ENCODE measurements at regions not wholly inside any gene's neighbourhood (a gene's known extent, or its start where the extent isn't known, plus 50 kb on each side); places are given as distances from the start of the nearest gene placed in this dataset.

- Histone ChIP-seq H3K27ac (ENCODE audit: low read depth, low read length) (no peak overlapping the region), H3K4me1 (ENCODE audit: insufficient read depth, low read length) (peaks cover 4% of the 10 kb centered on the region), H3K36me3 (ENCODE audit: insufficient read depth, low read length) (no peaks in the 10 kb centered on the region), H3K79me2 (ENCODE audit: insufficient read depth, low read length) (no peaks in the 10 kb centered on the region), H3K9me3 (ENCODE audit: low read depth, low read length) (no peaks in the 10 kb centered on the region), H3K27me3 (ENCODE audit: insufficient read depth, low read length) (no peaks in the 10 kb centered on the region), H3K4me3 (ENCODE audit: insufficient read depth, low read length) (no peak overlapping the region), H4K20me1 (ENCODE audit: insufficient read depth, low read length) (no peaks in the 10 kb centered on the region), H3K4me2 (ENCODE audit: insufficient read depth, low read length) (no peak overlapping the region), H2AFZ (ENCODE audit: low read length) (no peak overlapping the region)
- no peak for DNase-seq (ENCODE audit: insufficient read length, low spot score, missing footprints)
- no peak for TF ChIP-seq CTCF (IDR thresholded peaks at IDR 0.05; ENCODE audit: extremely low read depth, low read depth, low read length)
These were observed 179.6 kb upstream of the SLC39A10 start for GRCh38 chr2:195477248-195477995.

DNA sequence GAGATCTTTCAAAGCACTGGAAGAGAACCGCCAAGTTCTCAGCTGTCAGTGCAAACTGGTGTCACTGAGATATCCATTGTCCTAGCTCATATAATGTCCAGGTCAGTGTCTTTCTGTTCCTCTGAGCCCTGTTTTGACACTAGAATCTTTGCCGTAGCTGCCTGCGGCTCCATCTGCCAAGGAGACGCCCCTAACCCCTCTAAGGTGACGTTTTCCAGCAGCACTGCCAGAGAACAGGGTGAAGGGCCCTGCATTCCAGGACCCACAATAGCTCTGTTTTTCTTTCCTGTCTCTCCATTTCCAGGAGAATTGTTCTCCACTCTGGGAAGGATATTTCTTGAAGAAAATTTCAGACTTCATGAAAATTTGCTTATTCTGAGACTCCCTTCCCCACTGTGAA is 181.7 kb upstream of the SLC39A10 start:
- Histone ChIP-seq H3K4me1 (ENCODE audit: insufficient read depth, low read length) (peaks cover 4% of the 10 kb centered on the region), H3K9me3 (ENCODE audit: low read depth, low read length) (no peaks in the 10 kb centered on the region), H3K79me2 (ENCODE audit: insufficient read depth, low read length) (no peaks in the 10 kb centered on the region), H2AFZ (ENCODE audit: low read length) (peak overlapping the region; percentile 63), H4K20me1 (ENCODE audit: insufficient read depth, low read length) (no peaks in the 10 kb centered on the region), H3K27ac (ENCODE audit: low read depth, low read length) (no peak overlapping the region), H3K4me3 (ENCODE audit: insufficient read depth, low read length) (no peak overlapping the region), H3K27me3 (ENCODE audit: insufficient read depth, low read length) (no peaks in the 10 kb centered on the region), H3K4me2 (ENCODE audit: insufficient read depth, low read length) (no peak overlapping the region), H3K36me3 (ENCODE audit: insufficient read depth, low read length) (no peaks in the 10 kb centered on the region)
- TF ChIP-seq CTCF (IDR thresholded peaks at IDR 0.05; ENCODE audit: extremely low read depth, low read depth, low read length): no peak
- no peak for DNase-seq (ENCODE audit: insufficient read length, low spot score, missing footprints)

- H3K27me3 ChIP-seq (ENCODE audit: insufficient read depth, low read length): no peaks in the 10 kb centered on the region
- H3K79me2 ChIP-seq (ENCODE audit: insufficient read depth, low read length): no peaks in the 10 kb centered on the region
- no peak for DNase-seq (ENCODE audit: insufficient read length, low spot score, missing footprints)
- H3K27ac ChIP-seq (ENCODE audit: low read depth, low read length): no peak overlapping the region
- no peaks in the 10 kb centered on the region for H3K36me3 ChIP-seq (ENCODE audit: insufficient read depth, low read length)
- no peak for TF ChIP-seq CTCF (IDR thresholded peaks at IDR 0.05; ENCODE audit: extremely low read depth, low read depth, low read length)
- H4K20me1 ChIP-seq (ENCODE audit: insufficient read depth, low read length): no peaks in the 10 kb centered on the region
- H2AFZ ChIP-seq (ENCODE audit: low read length): no peak overlapping the region
- H3K4me2 ChIP-seq (ENCODE audit: insufficient read depth, low read length): no peak overlapping the region
- peaks cover 4% of the 10 kb centered on the region for H3K4me1 ChIP-seq (ENCODE audit: insufficient read depth, low read length)
- H3K9me3 ChIP-seq (ENCODE audit: low read depth, low read length): no peaks in the 10 kb centered on the region
- no peak overlapping the region for H3K4me3 ChIP-seq (ENCODE audit: insufficient read depth, low read length)
These were observed 183.2 kb upstream of the SLC39A10 start for GRCh38 chr2:195473862-195474261.

- Histone ChIP-seq H2AFZ (ENCODE audit: low read length) (no peak overlapping the region), H4K20me1 (ENCODE audit: insufficient read depth, low read length) (no peaks in the 10 kb centered on the region), H3K27me3 (ENCODE audit: insufficient read depth, low read length) (no peaks in the 10 kb centered on the region), H3K4me3 (ENCODE audit: insufficient read depth, low read length) (no peak overlapping the region), H3K9me3 (ENCODE audit: low read depth, low read length) (no peaks in the 10 kb centered on the region), H3K36me3 (ENCODE audit: insufficient read depth, low read length) (no peaks in the 10 kb centered on the region), H3K27ac (ENCODE audit: low read depth, low read length) (no peak overlapping the region), H3K79me2 (ENCODE audit: insufficient read depth, low read length) (no peaks in the 10 kb centered on the region), H3K4me1 (ENCODE audit: insufficient read depth, low read length) (no peaks in the 10 kb centered on the region), H3K4me2 (ENCODE audit: insufficient read depth, low read length) (no peak overlapping the region)
- DNase-seq (ENCODE audit: insufficient read length, low spot score, missing footprints): no peak
- no peak for TF ChIP-seq CTCF (IDR thresholded peaks at IDR 0.05; ENCODE audit: extremely low read depth, low read depth, low read length)
These were observed 184.4 kb upstream of the SLC39A10 start for GRCh38 chr2:195472501-195473234.

All from osteoblast (primary cell).